PC-3 (cell line): ENCODE measurements at regions not wholly inside any gene's neighbourhood (a gene's known extent, or its start where the extent isn't known, plus 50 kb on each side); places are given as distances from the start of the nearest gene placed in this dataset.

Experiments used
- ATAC-seq: fragments of 200-7000 bp; cut with Tn5 transposase; 2 replicates; pipeline ENCODE4 v1.9.1; 2020; ENCODE audit warnings: mild to moderate bottlenecking, moderate library complexity
- BruUV-seq: library from RNA; stranded (reverse); fragments of 400-500 nt; replicated peaks from 2 replicates; lab custom pipeline; 2021; lab: Mats Ljungman, UMichigan
- CTCF ChIA-PET: fragments of 300-600 bp; sonication (Branson Sonifier 250); formaldehyde crosslinking; loops from one replicate; lab custom pipeline; 2022; ENCODE audit warnings: antibody characterized with exemption; lab: Charles Lee
- POLR2A ChIA-PET: fragments of 300-600 bp; sonication (Branson Sonifier 250); formaldehyde crosslinking; loops from one replicate; lab custom pipeline; 2022; ENCODE audit warnings: antibody characterized with exemption; ENCODE audit not compliant: unreplicated experiment; lab: Charles Lee
- DNase-seq: peaks from one replicate; pipeline ENCODE4 v3.0.0-alpha.2; 2015
- H2AFZ ChIP-seq: fragments of 300-600 bp; sonication (generic); 2 replicates; pipeline ENCODE4 v1.6.0; 2016; ENCODE audit warnings: antibody characterized with exemption, low read length
- H3F3A ChIP-seq: fragments of 300-600 bp; sonication (generic); one replicate; pipeline ENCODE4 v1.6.0; 2017; ENCODE audit warnings: antibody characterized with exemption, low read length, control low read depth, mild to moderate bottlenecking; ENCODE audit not compliant: unreplicated experiment
- H3K27ac ChIP-seq: fragments of 300-600 bp; sonication (generic); 2 replicates; pipeline ENCODE4 v1.5.1; 2016; ENCODE audit warnings: mild to moderate bottlenecking, low read length
- H3K27me3 ChIP-seq: fragments of 300-600 bp; sonication (generic); 2 replicates; pipeline ENCODE4 v1.6.1; 2016; ENCODE audit warnings: low read length, mixed read lengths
- H3K36me3 ChIP-seq: fragments of 300-600 bp; sonication (generic); 2 replicates; pipeline ENCODE4 v1.6.1; 2016; ENCODE audit warnings: low read depth, mixed run types, low read length, mixed read lengths
- H3K4me1 ChIP-seq: fragments of 300-600 bp; sonication (generic); 2 replicates; pipeline ENCODE4 v1.5.1; 2016; ENCODE audit warnings: low read length; ENCODE audit not compliant: insufficient read depth
- H3K4me2 ChIP-seq: fragments of 300-600 bp; sonication (generic); 2 replicates; pipeline ENCODE4 v1.6.0; 2016; ENCODE audit warnings: low read length
- H3K4me3 ChIP-seq: fragments of 300-600 bp; sonication (generic); 2 replicates; pipeline ENCODE4 v1.5.1; 2016; ENCODE audit warnings: mild to moderate bottlenecking, low read length, mixed read lengths
- H3K79me2 ChIP-seq: fragments of 300-600 bp; sonication (generic); 2 replicates; pipeline ENCODE4 v1.6.1; 2017; ENCODE audit warnings: low read length, mixed read lengths
- H3K9ac ChIP-seq: fragments of 300-600 bp; sonication (generic); 2 replicates; pipeline ENCODE4 v1.6.0; 2016; ENCODE audit warnings: mild to moderate bottlenecking, low read length
- H3K9me2 ChIP-seq: fragments of 300-600 bp; sonication (generic); replicated peaks from 2 replicates; pipeline ENCODE4 v1.6.1; 2016; ENCODE audit warnings: mixed run types, low read length, mixed read lengths
- H3K9me3 ChIP-seq: fragments of 300-600 bp; sonication (generic); 2 replicates; pipeline ENCODE4 v1.6.1; 2016; ENCODE audit warnings: low read length, mixed read lengths
- H4K20me1 ChIP-seq: fragments of 300-600 bp; sonication (generic); 2 replicates; pipeline ENCODE4 v1.6.1; 2016; ENCODE audit warnings: low read length, mixed read lengths
- CTCF ChIP-seq: fragments of 300-600 bp; sonication (generic); conservative IDR thresholded peaks from 2 replicates; pipeline ENCODE4 v1.5.1; 2017; ENCODE audit warnings: antibody characterized with exemption, low read depth, mild to moderate bottlenecking, low read length
- EZH2 ChIP-seq: fragments of 300-600 bp; sonication (generic); IDR thresholded peaks from one replicate; pipeline ENCODE4 v1.6.1; 2017; ENCODE audit warnings: antibody characterized with exemption, mild to moderate bottlenecking, low read length; ENCODE audit not compliant: unreplicated experiment
- EZH2phosphoT487 ChIP-seq: fragments of 300-600 bp; sonication (generic); IDR thresholded peaks from 2 replicates; pipeline ENCODE4 v1.6.1; 2018; ENCODE audit warnings: mild to moderate bottlenecking, antibody characterized with exemption, low read length, borderline replicate concordance
- intact Hi-C: fragments of 100-400 bp; cut with micrococcal nuclease; formaldehyde crosslinking; loops from 2 replicates; pipeline ENCODE4 v1.9.0; 2023

GRCh38 chr4:137934911-137935310 lies 307.2 kb downstream of the SLC7A11 start:
- POLR2A ChIA-PET: no interaction called here
- DNase-seq (no peak), ATAC-seq (no peak)
- no peaks in the 10 kb centered on the region for H3K4me1 ChIP-seq
- intact Hi-C loops: no loop called here
- CTCF ChIA-PET: no interaction called here
- no TSS peak for BruUV-seq
- peaks cover under 1% of the 10 kb centered on the region; the same call in 1 of the 2 replicates for H3K9me3 ChIP-seq
- no peaks in the 10 kb centered on the region for H3K36me3 ChIP-seq
- H3K4me2 ChIP-seq: no peak overlapping the region
- no peak overlapping the region for H3K9ac ChIP-seq
- no peaks in the 10 kb centered on the region for H4K20me1 ChIP-seq
- H2AFZ ChIP-seq: no peak overlapping the region
- H3F3A ChIP-seq: no peaks in the 10 kb centered on the region
- H3K9me2 ChIP-seq: no peaks in the 10 kb centered on the region
- no peaks in the 10 kb centered on the region for H3K27me3 ChIP-seq
- TF ChIP-seq EZH2 (no peak), CTCF (no peak), EZH2phosphoT487 (no peak)
- H3K4me3 ChIP-seq: no peak overlapping the region
- H3K27ac ChIP-seq: no peak overlapping the region
- no peaks in the 10 kb centered on the region for H3K79me2 ChIP-seq

- Histone ChIP-seq H3K27me3 (no peaks in the 10 kb centered on the region), H4K20me1 (no peaks in the 10 kb centered on the region), H3K9ac (no peak overlapping the region), H3K9me3 (no peaks in the 10 kb centered on the region), H3F3A (no peaks in the 10 kb centered on the region), H3K9me2 (no peaks in the 10 kb centered on the region), H2AFZ (no peak overlapping the region; the same call in 1 of the 2 replicates), H3K4me3 (no peak overlapping the region), H3K4me1 (no peaks in the 10 kb centered on the region), H3K36me3 (no peaks in the 10 kb centered on the region), H3K79me2 (no peaks in the 10 kb centered on the region), H3K27ac (no peak overlapping the region), H3K4me2 (no peak overlapping the region)
- DNase-seq (no peak), ATAC-seq (no peak)
- CTCF ChIA-PET: no interaction called here
- TF ChIP-seq EZH2phosphoT487 (no peak), EZH2 (no peak), CTCF (no peak)
- BruUV-seq: no TSS peak
- intact Hi-C loops: no loop called here
- POLR2A ChIA-PET: no interaction called here
Measured at GRCh38 chr4:137934046-137934445, 308.1 kb downstream of the SLC7A11 start.

DNA sequence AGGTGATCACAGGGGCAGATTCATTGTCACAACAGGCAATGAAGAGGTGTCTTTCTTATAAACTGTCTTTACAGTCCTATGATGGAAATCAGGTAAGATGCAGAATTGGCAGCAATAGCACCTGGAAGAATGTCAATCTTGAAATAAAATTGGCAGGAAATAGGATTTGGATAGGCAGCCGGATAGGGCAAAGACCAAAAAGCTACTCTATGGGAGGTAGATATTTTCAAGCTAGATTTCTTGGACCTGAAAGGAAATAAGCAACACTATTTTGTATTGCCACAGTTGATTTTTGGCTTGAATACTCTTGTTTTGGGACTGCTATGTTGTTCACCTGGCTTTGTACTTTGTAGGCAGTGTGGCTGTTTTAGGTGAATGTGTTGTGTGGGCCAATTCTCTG lies 314.2 kb downstream of the SLC7A11 start:
- no peak for TF ChIP-seq EZH2
- no peak for TF ChIP-seq EZH2phosphoT487
- no peak for TF ChIP-seq CTCF
- H2AFZ ChIP-seq: no peak overlapping the region
- H3K27ac ChIP-seq: no peak overlapping the region
- intact Hi-C loops: no loop called here
- H3K36me3 ChIP-seq: no peaks in the 10 kb centered on the region
- H3K4me2 ChIP-seq: no peak overlapping the region
- DNase-seq (no peak), ATAC-seq (no peak)
- H3K27me3 ChIP-seq: no peaks in the 10 kb centered on the region
- H3K4me1 ChIP-seq: no peaks in the 10 kb centered on the region
- no peaks in the 10 kb centered on the region for H4K20me1 ChIP-seq
- no peak overlapping the region for H3K9ac ChIP-seq
- no peak overlapping the region for H3K4me3 ChIP-seq
- no peaks in the 10 kb centered on the region for H3F3A ChIP-seq
- no peaks in the 10 kb centered on the region for H3K9me2 ChIP-seq
- H3K79me2 ChIP-seq: no peaks in the 10 kb centered on the region
- no TSS peak for BruUV-seq
- ChIA-PET POLR2A (no interaction called here), CTCF (no interaction called here)
- H3K9me3 ChIP-seq: no peaks in the 10 kb centered on the region
